GM23248 (cell line): ENCODE measurements at regions not wholly inside any gene's neighbourhood (a gene's known extent, or its start where the extent isn't known, plus 50 kb on each side); places are given as distances from the start of the nearest gene placed in this dataset.

Experiments used
- DNase-seq: peaks from one replicate; pipeline ENCODE4 v3.0.0-alpha.2; 2015
- H2AFZ ChIP-seq: fragments of 200-600 bp; sonication (generic); 2 replicates; pipeline ENCODE4 v1.6.1; 2016; ENCODE audit warnings: antibody characterized with exemption
- H3F3A ChIP-seq: fragments of 200-600 bp; sonication (generic); 2 replicates; pipeline ENCODE4 v1.6.1; 2016; ENCODE audit warnings: mild to moderate bottlenecking, antibody characterized with exemption, mixed run types; ENCODE audit not compliant: insufficient read depth
- H3K27ac ChIP-seq: fragments of 200-600 bp; sonication (generic); 2 replicates; pipeline ENCODE4 v1.5.1; 2016; ENCODE audit warnings: mild to moderate bottlenecking
- H3K27me3 ChIP-seq: fragments of 200-600 bp; sonication (generic); replicated peaks from 2 replicates; pipeline ENCODE4 v1.6.1; 2016; ENCODE audit warnings: mild to moderate bottlenecking; ENCODE audit not compliant: insufficient read depth
- H3K36me3 ChIP-seq: fragments of 200-600 bp; sonication (generic); 2 replicates; pipeline ENCODE4 v1.6.1; 2016; ENCODE audit warnings: low read depth, mild to moderate bottlenecking
- H3K4me1 ChIP-seq: fragments of 200-600 bp; sonication (generic); 2 replicates; pipeline ENCODE4 v1.6.1; 2016; ENCODE audit warnings: mild to moderate bottlenecking; ENCODE audit not compliant: insufficient read depth
- H3K4me2 ChIP-seq: fragments of 200-600 bp; sonication (generic); one replicate; pipeline ENCODE4 v1.6.1; 2016; ENCODE audit warnings: mild to moderate bottlenecking; ENCODE audit not compliant: unreplicated experiment
- H3K4me3 ChIP-seq: fragments of 200-600 bp; sonication (generic); 2 replicates; pipeline ENCODE4 v1.5.1; 2016; ENCODE audit warnings: mild to moderate bottlenecking
- H3K79me2 ChIP-seq: fragments of 200-600 bp; sonication (generic); 2 replicates; pipeline ENCODE4 v1.6.1; 2016; ENCODE audit warnings: mild to moderate bottlenecking; ENCODE audit not compliant: insufficient read depth
- H3K9ac ChIP-seq: fragments of 200-600 bp; sonication (generic); 2 replicates; pipeline ENCODE4 v1.6.1; 2016; ENCODE audit warnings: mild to moderate bottlenecking
- H3K9me2 ChIP-seq: fragments of 200-600 bp; sonication (generic); 2 replicates; pipeline ENCODE4 v1.6.1; 2016; ENCODE audit warnings: mixed run types, mild to moderate bottlenecking, moderate library complexity; ENCODE audit not compliant: insufficient read depth
- H3K9me3 ChIP-seq: fragments of 200-600 bp; sonication (generic); one replicate; pipeline ENCODE4 v1.6.1; 2017; ENCODE audit warnings: low read depth
- H4K20me1 ChIP-seq: fragments of 200-600 bp; sonication (generic); 2 replicates; pipeline ENCODE4 v1.6.0; 2016; ENCODE audit not compliant: insufficient read depth
- EZH2 ChIP-seq: fragments of 200-600 bp; sonication (generic); IDR thresholded peaks from 2 replicates; pipeline ENCODE4 v1.6.1; 2018; ENCODE audit warnings: antibody characterized with exemption, mild to moderate bottlenecking; ENCODE audit not compliant: insufficient read depth, poor library complexity, severe bottlenecking
- EZH2phosphoT487 ChIP-seq: fragments of 200-600 bp; sonication (generic); IDR thresholded peaks from 2 replicates; pipeline ENCODE4 v1.6.1; 2018; ENCODE audit warnings: antibody characterized with exemption, moderate library complexity, mild to moderate bottlenecking, low read depth; ENCODE audit not compliant: insufficient read depth
- WGBS, 2 experiments: methylation state at CpG; one replicate each; pipeline ENCODE4 v1.1.6; 2015 to 2017; ENCODE audit warnings: low lambda C conversion rate in 2 of 2, low coverage in 1 of 2; ENCODE audit errors: missing lambda C conversion rate in 2 of 2; 5-methylcytosine and 5-hydroxymethylcytosine counted together
- in situ Hi-C: fragments of 300-500 bp; cut with MboI; formaldehyde crosslinking; loops from 2 replicates; pipeline ENCODE4 v1.15.0; 2020

DNA sequence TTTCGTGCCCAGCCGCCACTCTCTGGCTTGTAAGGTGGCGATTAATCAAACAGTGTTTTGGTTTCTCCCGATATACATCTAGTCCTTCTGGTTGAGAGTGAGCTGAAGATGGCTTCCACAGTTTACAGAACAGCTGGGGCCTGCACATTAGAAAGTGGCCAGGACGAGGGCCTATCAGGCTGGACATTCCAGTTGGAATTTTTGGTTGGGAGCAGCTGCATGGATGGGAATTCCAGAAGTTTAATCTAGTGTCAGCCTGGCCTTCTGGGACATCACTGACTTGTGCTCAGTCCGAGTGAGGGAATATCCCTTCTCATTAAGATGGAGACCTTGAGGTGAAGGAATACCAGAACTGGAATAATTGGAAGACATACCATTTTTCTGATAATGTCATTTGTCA lies 118.1 kb upstream of the SIX2 start:
- no peak overlapping the region for H3K9ac ChIP-seq
- H3F3A ChIP-seq = peaks cover 15% of the 10 kb centered on the region
- no peaks in the 10 kb centered on the region for H3K9me3 ChIP-seq
- no peaks in the 10 kb centered on the region for H3K36me3 ChIP-seq
- no peak overlapping the region for H3K4me3 ChIP-seq
- H3K79me2 ChIP-seq = no peaks in the 10 kb centered on the region
- in situ Hi-C loops = no loop called here
- H2AFZ ChIP-seq = no peak overlapping the region
- H3K27ac ChIP-seq = no peak overlapping the region
- no peaks in the 10 kb centered on the region for H3K27me3 ChIP-seq
- peaks cover 35% of the 10 kb centered on the region for H3K4me1 ChIP-seq
- 98 to 100% methylated on average over 6 of the region's 6 CpGs for whole genome bisulfite sequencing, 2 experiments
- no peaks in the 10 kb centered on the region for H3K9me2 ChIP-seq
- H4K20me1 ChIP-seq = no peaks in the 10 kb centered on the region
- no peak overlapping the region for H3K4me2 ChIP-seq
- DNase-seq = no peak
- TF ChIP-seq EZH2 = no peak
- no peak for TF ChIP-seq EZH2phosphoT487

DNA sequence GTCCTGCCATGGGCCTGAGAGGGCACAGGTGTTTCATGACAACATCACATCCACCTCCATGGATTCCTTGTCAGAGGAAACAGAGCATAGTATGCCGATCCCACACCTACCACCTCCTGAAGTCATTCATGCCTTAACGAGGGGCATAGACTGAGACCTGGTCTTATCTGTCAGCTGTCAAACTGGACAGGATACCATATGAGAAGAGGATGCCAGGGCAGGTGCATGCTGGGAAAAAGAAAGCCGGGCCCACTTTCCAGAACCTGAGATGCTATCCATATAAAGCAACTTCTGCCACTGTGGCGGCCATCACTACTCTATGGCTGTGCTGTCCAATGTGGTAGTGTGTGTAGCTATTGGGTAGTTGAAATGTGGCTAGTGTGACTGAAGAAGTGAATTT lies 116.0 kb upstream of the SIX2 start:
- TF ChIP-seq EZH2phosphoT487 (no peak), EZH2 (no peak)
- no peak overlapping the region for H2AFZ ChIP-seq
- no peaks in the 10 kb centered on the region for H4K20me1 ChIP-seq
- no peak overlapping the region for H3K27ac ChIP-seq
- no peaks in the 10 kb centered on the region for H3K27me3 ChIP-seq
- in situ Hi-C loops = no loop called here
- H3F3A ChIP-seq = peaks cover 22% of the 10 kb centered on the region
- H3K9me3 ChIP-seq = no peaks in the 10 kb centered on the region
- no peak for DNase-seq
- no peak overlapping the region for H3K4me3 ChIP-seq
- no peaks in the 10 kb centered on the region for H3K36me3 ChIP-seq
- H3K4me1 ChIP-seq = peaks cover 38% of the 10 kb centered on the region
- 88 to 90% methylated on average over 4 of the region's 4 CpGs for whole genome bisulfite sequencing, 2 experiments
- no peaks in the 10 kb centered on the region for H3K9me2 ChIP-seq
- H3K79me2 ChIP-seq = no peaks in the 10 kb centered on the region
- no peak overlapping the region for H3K4me2 ChIP-seq
- no peak overlapping the region for H3K9ac ChIP-seq

DNA sequence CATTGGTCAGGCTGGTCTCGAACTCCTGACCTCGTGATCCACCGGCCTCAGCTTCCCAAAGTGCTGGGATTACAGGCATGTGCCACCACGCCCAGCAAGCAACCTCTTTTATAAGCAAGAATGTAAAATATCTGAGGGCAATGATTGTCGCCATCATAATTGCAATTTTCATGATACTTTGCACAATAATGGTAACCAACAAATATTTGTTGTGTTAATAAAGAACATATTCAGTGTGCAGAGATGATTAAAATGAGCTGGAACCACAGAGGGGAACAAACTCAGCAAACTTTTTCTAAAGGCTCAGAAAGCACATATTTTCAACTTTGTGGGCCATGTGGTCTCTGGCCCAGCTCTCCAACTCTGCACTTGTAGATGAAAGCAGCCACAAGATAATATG lies 115.2 kb upstream of the SIX2 start:
- Histone ChIP-seq H3K9me3 (no peaks in the 10 kb centered on the region), H3K4me3 (no peak overlapping the region), H3K36me3 (no peaks in the 10 kb centered on the region), H3K79me2 (no peaks in the 10 kb centered on the region), H3K4me2 (no peak overlapping the region), H3K27ac (no peak overlapping the region), H2AFZ (no peak overlapping the region), H3K4me1 (peaks cover 40% of the 10 kb centered on the region), H4K20me1 (no peaks in the 10 kb centered on the region), H3K9ac (no peak overlapping the region), H3K27me3 (no peaks in the 10 kb centered on the region), H3K9me2 (no peaks in the 10 kb centered on the region), H3F3A (peaks cover 30% of the 10 kb centered on the region)
- 92 to 94% methylated on average over 5 of the region's 5 CpGs for WGBS, 2 experiments
- TF ChIP-seq EZH2 (no peak), EZH2phosphoT487 (no peak)
- DNase-seq = no peak
- in situ Hi-C loops = no loop called here

DNA sequence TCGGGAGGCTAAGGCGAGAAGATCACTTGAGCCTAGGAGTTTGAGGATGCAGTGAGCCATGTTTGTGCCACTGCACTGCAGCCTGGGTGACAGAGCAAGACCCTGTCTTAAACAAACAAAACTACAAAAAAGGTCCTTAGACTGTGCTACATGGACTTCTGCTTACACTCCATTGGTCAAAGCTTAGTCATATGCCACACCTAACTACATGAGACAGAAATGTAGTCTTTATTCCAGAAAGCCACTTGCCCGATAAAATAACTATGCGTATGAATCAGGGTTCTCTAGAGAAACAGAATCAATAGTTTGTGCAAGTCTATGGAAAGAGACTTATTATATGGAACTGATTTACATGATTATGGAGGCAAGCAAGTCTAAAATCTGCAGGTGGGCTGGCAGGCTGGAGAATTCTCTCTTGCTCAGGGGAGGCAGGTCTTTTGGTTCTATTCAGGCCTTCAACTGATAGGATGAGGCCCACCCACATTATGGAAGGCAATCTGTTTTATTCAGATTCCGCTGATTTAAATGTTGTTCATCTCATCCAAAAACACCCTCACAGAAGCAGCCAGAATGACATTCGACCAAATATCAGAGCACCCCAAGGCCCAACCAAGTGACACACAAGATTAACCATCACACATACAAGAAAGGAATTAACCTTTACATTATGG lies 114.4 kb upstream of the SIX2 start:
- Histone ChIP-seq H3K4me2 (no peak overlapping the region), H3K27ac (no peak overlapping the region)
- WGBS, 2 experiments = 81 to 82% methylated on average over 6 of the region's 6 CpGs

DNA sequence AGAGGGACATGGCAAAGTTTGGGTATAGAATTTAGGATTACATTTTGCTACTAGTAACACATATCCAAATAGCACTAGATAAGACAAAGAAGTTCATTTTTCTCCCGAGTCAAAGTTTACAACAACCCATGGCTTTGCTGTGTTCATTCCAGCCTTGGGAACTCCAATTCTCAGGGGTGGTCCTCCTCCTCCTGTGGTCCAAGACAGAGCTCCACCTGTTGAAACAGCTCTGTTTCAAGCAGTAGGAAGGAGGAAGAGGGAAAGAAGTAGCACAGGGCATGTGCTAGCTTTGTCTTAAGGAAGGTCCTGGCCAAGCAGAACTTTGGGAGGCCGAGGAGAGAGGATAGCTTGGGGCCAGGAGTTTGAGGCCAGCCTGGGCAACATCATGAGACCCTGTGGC lies 113.8 kb upstream of the SIX2 start:
- Histone ChIP-seq H3F3A (peaks cover 23% of the 10 kb centered on the region), H3K9ac (no peak overlapping the region), H3K4me2 (no peak overlapping the region), H3K36me3 (no peaks in the 10 kb centered on the region), H3K9me3 (no peaks in the 10 kb centered on the region), H3K4me3 (no peak overlapping the region), H3K9me2 (no peaks in the 10 kb centered on the region), H2AFZ (no peak overlapping the region), H4K20me1 (no peaks in the 10 kb centered on the region), H3K79me2 (no peaks in the 10 kb centered on the region), H3K27ac (no peak overlapping the region), H3K27me3 (no peaks in the 10 kb centered on the region), H3K4me1 (peaks cover 34% of the 10 kb centered on the region)
- 83 to 88% methylated on average over 2 of the region's 2 CpGs for WGBS, 2 experiments
- no peak for DNase-seq
- in situ Hi-C loops = no loop called here
- no peak for TF ChIP-seq EZH2
- no peak for TF ChIP-seq EZH2phosphoT487

More for the DNA sequence above, 114.4 kb upstream of the SIX2 start:
- no peaks in the 10 kb centered on the region for H4K20me1 ChIP-seq
- H3K27me3 ChIP-seq = no peaks in the 10 kb centered on the region
- H3K9me3 ChIP-seq = no peaks in the 10 kb centered on the region
- H3K4me1 ChIP-seq = peaks cover 40% of the 10 kb centered on the region
- H3K9me2 ChIP-seq = no peaks in the 10 kb centered on the region
- no peaks in the 10 kb centered on the region for H3K36me3 ChIP-seq
- H2AFZ ChIP-seq = no peak overlapping the region
- in situ Hi-C loops = no loop called here
- H3F3A ChIP-seq = peaks cover 28% of the 10 kb centered on the region
- no peak for DNase-seq
- H3K4me3 ChIP-seq = no peak overlapping the region
- no peaks in the 10 kb centered on the region for H3K79me2 ChIP-seq
- H3K9ac ChIP-seq = no peak overlapping the region
- TF ChIP-seq EZH2 (no peak), EZH2phosphoT487 (no peak)
